Epidermal melanocyte (primary cell): ENCODE measurements at regions not wholly inside any gene's neighbourhood (a gene's known extent, or its start where the extent isn't known, plus 50 kb on each side); places are given as distances from the start of the nearest gene placed in this dataset.
"Not testable (repeated sequence)": the region's sequence is repeated elsewhere in the genome, so short reads cannot be mapped to it uniquely, and the experiment has no call there.

Source experiments
- DNase-seq: peaks from one replicate; pipeline ENCODE4 v3.0.0; 2011; ENCODE audit warnings: low spot score; ENCODE audit not compliant: insufficient read length

- DNase-seq = no peak
These were observed 187.5 kb upstream of the CRIM1 start for GRCh38 chr2:36168115-36168514.

- DNase-seq = no peak
These were observed 190.4 kb upstream of the CRIM1 start for GRCh38 chr2:36165132-36165531.

DNA sequence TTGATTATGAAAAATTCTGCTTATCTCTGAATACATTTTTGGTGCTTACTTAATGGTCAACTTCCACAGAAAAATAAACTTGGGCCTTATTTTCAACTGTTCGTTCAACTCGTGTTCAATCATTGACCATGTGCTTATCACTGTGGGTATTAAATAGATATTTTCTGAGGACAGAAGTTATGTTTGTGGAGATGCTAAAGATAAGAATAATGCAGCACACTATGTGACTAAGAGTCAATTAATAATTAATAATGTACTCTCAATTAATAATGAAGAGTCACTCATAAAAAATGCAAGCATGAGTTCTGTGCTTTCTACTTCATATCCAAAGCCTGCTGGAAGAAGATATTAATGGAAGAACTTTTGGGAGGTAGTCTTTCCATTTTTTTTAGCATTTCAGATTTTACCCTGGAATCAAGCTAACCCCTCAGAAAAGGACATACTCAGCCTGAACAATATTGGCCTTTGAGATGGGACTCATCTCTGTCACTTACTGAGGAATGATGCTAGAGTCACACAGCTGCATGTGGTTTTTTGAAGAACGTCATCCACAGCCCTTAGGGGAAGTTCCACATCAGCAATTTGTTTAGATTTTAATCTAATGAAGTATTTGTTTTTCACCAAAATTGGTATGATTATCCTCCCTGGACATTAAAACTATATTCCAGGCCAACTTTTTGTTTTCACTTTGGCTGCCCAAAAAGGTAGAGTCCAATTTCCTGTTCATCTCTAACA is 191.9 kb upstream of the CRIM1 start:
- no peak for DNase-seq

DNA sequence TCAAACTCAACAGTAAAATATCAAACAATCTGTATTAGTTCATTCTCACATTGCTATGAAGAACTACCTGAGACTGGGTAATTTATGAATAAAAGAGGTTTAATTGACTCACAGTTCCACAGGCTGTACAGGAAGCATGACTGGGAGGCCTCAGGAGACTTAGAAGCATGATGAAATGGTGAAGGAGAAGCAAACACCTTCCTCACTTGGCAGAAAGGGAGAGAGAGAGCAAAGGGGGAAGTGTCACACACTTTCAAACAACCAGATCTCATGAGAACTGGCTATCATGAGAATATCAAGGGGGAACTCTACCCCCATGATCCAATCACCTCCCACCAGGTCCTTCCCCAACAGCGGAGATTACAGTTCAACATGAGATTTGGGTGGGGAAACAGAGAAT is 198.5 kb upstream of the CRIM1 start:
- DNase-seq = not testable (repeated sequence)

DNA sequence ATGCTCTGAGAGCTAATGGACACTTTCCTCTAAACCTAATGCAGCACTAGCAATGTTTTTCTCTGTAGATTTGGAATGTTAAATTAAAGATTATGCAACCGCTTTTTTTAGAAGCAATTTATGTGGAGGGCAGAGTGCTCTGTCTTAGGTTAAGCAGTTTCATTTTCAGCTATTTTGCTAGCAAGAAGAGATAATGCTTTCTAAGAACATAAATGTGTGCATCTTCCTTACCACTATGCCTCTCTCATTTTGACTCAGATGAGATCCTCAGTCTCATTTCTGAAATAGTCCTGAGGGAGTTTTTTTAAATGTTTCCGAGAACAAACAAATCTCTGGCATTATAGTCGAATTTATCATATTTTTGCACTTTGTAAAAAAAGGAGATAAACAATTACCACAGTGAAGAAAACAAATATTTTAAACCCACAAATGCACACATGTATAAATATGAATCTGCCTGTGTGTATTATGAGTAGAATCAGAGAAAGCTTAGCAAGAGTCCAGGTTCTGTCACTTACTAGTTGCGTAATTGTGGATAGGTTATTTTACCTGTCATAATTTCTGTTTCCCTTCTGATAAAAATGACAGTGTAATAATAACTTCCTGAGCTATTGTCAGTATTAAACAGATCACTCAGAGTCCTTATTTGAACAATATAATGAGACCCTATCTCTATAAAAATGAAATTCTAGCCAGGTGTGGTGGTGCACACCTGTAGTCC is 207.7 kb upstream of the CRIM1 start:
- DNase-seq = no peak

DNA sequence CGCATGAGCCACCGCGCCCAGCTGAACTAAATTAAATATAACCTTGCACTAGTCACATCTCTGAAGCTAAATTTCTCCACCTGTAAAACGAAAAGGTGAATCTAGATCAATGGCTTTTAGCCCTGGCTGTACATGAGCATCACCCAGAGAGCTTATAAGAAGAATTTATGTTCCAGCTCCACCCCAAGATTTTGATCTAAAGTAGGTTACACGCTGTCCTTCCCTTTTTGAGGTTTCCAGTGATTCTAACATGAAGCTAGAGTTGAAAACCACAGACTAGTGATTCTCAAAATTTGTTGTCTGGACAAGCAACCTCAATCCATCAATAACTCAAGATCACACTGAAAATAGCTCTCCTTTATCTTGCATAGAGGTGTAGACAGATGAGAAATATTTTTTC is 208.8 kb upstream of the CRIM1 start:
- no peak for DNase-seq

DNA sequence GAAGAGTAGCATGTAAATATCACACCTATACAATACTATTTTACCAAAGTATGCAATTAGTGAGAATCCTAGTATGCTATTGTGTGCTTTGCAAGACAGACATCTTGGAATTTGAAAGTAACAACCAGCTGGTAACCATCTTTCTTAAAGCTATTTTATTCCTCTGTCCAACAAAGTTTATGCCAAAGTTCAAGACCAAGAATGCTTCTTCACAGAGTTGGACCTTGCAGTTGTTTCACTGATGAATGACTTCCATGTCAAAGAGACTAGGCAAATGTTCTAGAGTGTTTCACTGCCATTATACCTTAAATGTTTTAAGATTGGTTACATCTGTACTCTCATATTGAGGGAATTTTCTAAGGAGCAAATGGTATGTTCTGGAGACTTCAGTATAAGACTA is 215.2 kb upstream of the CRIM1 start:
- no peak for DNase-seq

DNA sequence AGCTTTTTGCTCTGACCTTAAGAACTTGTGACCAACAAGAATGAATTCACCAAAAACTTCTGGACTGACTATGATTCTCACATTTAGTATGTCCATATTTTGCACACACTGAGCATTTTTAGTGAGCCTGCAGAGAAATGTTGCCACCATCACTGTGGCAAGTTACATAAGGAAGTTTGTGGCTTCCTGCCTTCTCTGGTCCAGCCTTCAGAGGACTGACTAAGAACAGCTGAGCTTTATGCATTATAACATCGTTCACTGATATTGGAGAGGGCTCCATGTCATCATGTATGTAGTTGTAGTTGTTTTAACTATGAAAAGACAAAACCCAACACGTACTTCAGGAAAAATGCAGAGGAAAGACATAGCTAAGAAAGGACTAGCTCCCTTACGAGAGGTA is 218.0 kb upstream of the CRIM1 start:
- no peak for DNase-seq

- DNase-seq = no peak
These were observed 221.3 kb upstream of the CRIM1 start for GRCh38 chr2:36134281-36134680.

DNA sequence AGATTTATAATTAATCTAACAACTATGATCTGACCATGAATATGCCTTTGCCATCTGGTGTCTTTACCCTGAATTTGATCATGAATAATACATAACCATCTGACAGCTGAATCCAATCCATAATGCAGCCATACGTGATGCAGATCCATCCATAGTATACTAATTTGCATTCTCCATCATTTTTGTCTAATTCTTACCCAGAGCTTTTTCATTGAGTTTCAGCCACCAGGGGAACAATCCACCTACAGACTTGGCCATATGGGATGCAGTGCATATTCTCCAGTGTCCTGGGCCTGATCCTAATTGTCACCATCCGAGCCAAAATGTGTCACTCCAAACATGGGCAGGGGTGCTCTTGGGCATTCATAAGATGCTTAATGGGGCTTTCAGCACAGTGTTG is 227.2 kb upstream of the CRIM1 start:
- DNase-seq = no peak

GRCh38 chr2:36125702-36126101 is 229.9 kb upstream of the CRIM1 start:
- no peak for DNase-seq

- DNase-seq = no peak
These were observed 231.6 kb upstream of the CRIM1 start for GRCh38 chr2:36123995-36124394.

GRCh38 chr2:36097022-36097421 is 258.6 kb upstream of the CRIM1 start:
- no peak for DNase-seq

DNA sequence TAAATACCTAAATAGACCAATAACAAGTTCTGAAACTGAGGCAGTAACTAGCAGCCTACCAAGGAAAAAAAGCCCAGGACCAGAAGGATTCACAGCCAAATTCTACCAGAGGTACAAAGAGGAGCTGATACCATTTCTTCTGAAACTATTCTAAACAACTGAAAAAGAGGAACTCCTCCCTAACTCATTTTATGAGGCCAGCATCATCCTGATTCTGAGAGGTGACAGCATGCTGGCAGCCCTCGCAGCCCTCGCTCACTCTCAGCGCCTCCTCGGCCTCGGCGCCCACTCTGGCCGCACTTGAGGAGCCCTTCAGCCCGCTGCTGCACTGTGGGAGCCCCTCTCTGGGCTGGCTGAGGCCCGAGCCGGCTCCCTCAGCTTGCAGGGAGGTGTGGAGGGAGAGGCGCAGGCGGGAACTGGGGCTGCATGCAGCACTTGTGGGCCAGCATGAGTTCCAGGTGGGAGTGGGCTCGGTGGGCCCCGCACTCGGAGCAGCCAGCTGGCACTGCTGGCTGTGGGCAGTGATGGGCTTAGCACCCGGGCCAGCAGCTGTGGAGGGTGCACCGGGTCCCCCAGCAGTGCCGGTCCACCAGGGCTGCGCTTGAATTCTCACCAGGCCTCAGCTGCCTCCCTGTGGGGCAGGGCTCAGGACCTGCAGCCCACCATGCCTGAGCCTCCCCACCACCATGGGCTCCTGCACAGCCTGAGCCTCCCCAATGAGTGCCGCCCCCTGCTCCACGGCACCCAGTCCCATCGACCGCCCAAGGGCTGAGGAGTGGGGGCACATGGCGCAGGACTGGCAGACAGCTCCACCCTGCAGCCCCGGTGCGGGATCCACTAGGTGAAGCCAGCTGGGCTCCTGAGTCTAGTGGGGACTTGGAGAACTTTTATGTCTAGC is 263.5 kb upstream of the CRIM1 start:
- not testable (repeated sequence) for DNase-seq

- no peak for DNase-seq
These were observed 266.8 kb upstream of the CRIM1 start for GRCh38 chr2:36088716-36089328.

- DNase-seq = no peak
These were observed 268.2 kb upstream of the CRIM1 start for GRCh38 chr2:36087344-36087743.

DNA sequence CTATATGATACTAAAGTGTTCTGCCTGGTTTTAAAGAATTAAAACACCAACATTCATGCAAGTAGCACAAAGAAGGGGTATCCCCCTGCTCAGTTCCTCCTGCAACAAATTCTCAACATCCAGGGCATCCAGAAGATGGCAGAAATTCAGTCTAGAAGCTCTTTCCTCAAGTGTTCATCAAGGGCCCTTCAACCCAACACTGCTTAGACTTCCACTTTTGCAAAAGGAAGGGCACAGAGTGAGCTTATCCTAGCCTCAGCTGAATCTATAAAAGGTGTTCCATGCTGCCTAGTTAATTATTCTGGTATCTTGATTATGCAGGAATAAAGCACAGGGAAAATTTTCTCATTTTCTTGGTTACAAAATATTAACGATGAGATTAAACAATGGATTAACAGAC is 275.8 kb upstream of the CRIM1 start:
- no peak for DNase-seq

GRCh38 chr2:36074008-36074407 is 281.6 kb upstream of the CRIM1 start:
- DNase-seq = no peak

DNA sequence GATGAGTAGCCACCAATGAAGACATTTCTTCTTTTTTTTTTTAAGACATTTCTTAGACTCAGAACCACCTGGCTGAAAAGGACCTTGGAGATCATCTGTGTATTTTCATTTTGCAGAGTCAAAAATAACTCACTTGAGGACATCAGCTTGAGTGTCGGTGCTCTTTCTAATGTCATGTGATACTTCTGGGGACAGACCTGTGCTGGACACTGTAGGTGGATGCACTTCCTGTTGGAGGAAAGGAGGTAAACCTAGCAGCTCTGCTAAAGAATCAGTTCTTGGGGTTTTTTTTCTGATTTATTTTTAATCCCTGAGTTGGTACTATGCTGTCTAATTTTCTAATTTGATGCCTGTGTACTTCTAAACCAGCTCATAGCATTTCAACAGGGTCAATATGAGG is 283.9 kb upstream of the CRIM1 start:
- no peak for DNase-seq

DNA sequence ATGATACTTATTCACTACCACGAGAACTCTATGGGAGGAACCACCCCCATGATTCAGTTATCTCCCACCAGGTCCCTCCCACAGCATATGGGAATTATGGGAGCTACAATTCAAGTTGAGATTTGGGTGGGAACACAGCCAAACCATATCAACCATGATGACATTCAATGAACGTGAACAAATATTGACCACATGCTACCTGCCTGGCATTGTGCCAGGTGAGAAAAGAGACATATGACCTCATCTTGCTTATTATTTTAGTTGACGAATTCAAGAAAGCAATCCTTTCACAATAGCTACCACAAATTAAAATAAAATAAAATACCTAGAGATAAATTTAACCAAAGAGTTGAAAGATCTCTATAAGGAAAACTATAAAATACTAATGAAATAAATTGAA is 286.5 kb upstream of the CRIM1 start:
- no peak for DNase-seq

DNA sequence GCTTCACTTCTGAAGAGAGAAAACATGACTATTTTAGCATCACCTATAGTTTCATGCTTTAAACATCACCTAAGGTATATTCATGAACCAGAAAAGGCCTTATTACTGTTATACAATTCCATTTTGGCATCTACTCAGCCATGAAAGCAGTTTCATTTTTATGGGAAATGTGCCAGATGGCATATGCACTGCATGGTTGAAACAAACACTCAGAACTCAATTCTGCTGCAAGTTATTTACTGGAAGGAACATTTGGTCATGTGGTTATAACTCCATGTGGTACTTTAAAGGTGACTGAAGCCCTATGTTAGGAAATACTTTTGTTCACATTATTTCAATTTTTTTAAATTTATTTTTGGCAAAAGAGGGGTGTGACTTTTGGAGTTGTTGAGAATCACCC is 287.5 kb upstream of the CRIM1 start:
- DNase-seq = no peak

GRCh38 chr2:36060133-36060532 is 295.4 kb upstream of the CRIM1 start:
- no peak for DNase-seq
